Epithelial cell of proximal tubule (primary cell): ENCODE measurements at regions not wholly inside any gene's neighbourhood (a gene's known extent, or its start where the extent isn't known, plus 50 kb on each side); places are given as distances from the start of the nearest gene placed in this dataset.

Experiments used
- DNase-seq: peaks from one replicate; pipeline ENCODE4 v3.0.0-alpha.2; 2011; ENCODE audit warnings: low read depth
- H3K4me3 ChIP-seq: 2 replicates; pipeline ENCODE4 v1.5.1; 2011; ENCODE audit warnings: low read depth, mild to moderate bottlenecking, low read length
- CTCF ChIP-seq: conservative IDR thresholded peaks from 2 replicates; pipeline ENCODE4 v1.5.1; 2012; ENCODE audit warnings: low read depth, mild to moderate bottlenecking, low read length

- no peak for DNase-seq
- no peak for TF ChIP-seq CTCF
- H3K4me3 ChIP-seq: no peak overlapping the region
These were observed 300.1 kb downstream of the UTP18 start for GRCh38 chr17:51560398-51560797.

- no peak overlapping the region for H3K4me3 ChIP-seq
- no peak for DNase-seq
- TF ChIP-seq CTCF: no peak
These were observed 303.6 kb downstream of the UTP18 start for GRCh38 chr17:51563961-51564360.

GRCh38 chr17:51572115-51572514 is 311.8 kb downstream of the UTP18 start:
- no peak overlapping the region for H3K4me3 ChIP-seq
- no peak for TF ChIP-seq CTCF
- DNase-seq: no peak
